ENCODE measurements at regions not wholly inside any gene's neighbourhood (a gene's known extent, or its start where the extent isn't known, plus 50 kb on each side); places are given as distances from the start of the nearest gene placed in this dataset.

- DNase-seq = no peak
- H3K27me3 ChIP-seq = peaks cover 5% of the 10 kb centered on the region
- no peaks in the 10 kb centered on the region for H3K9me3 ChIP-seq
- no peaks in the 10 kb centered on the region for H3K36me3 ChIP-seq
- in situ Hi-C loops (cut with MboI; ENCODE audit: low pct_ligation_motif_present in 1 of 4, low pct_unique_long_range_greater_than_20kb in 1 of 4, low sequenced_read_pairs in 3 of 4) = no loop called here
- no peak for TF ChIP-seq EP300 (IDR thresholded peaks at IDR 0.05; ENCODE audit: low read depth)
- no peak for TF ChIP-seq CTCF (IDR thresholded peaks at IDR 0.05)
- no peak for TF ChIP-seq POLR2AphosphoS5 (IDR thresholded peaks at IDR 0.05)
- no peak for TF ChIP-seq POLR2A (IDR thresholded peaks at IDR 0.05)
- no peak overlapping the region for H3K4me3 ChIP-seq
- no peaks in the 10 kb centered on the region for H3K4me1 ChIP-seq
- no peak overlapping the region for H3K27ac ChIP-seq
- WGBS, 2 donors (ENCODE audit: low coverage in 1 of 2) = 64 to 68% methylated on average over 7 of the region's 7 CpGs
- intact Hi-C loops (cut with DNase I; ENCODE audit: low total_unique reads) = no loop called here
Measured at GRCh38 chr10:113345826-113346624, 206.8 kb upstream of the HABP2 start.

- intact Hi-C loops (cut with DNase I; ENCODE audit: low total_unique reads) (no loop called here), in situ Hi-C loops (cut with MboI; ENCODE audit: low pct_ligation_motif_present in 1 of 4, low pct_unique_long_range_greater_than_20kb in 1 of 4, low sequenced_read_pairs in 3 of 4) (no loop called here)
- TF ChIP-seq POLR2A (IDR thresholded peaks at IDR 0.05) (no peak), CTCF (IDR thresholded peaks at IDR 0.05) (no peak), EP300 (IDR thresholded peaks at IDR 0.05; ENCODE audit: low read depth) (no peak), POLR2AphosphoS5 (IDR thresholded peaks at IDR 0.05) (no peak)
- Histone ChIP-seq H3K4me1 (no peaks in the 10 kb centered on the region), H3K9me3 (no peaks in the 10 kb centered on the region), H3K27ac (peak overlapping the region in 1 of 4 donors; percentile 19), H3K36me3 (no peaks in the 10 kb centered on the region), H3K27me3 (peaks cover 5% of the 10 kb centered on the region), H3K4me3 (no peak overlapping the region)
- DNase-seq = peak; percentile 17
- WGBS, 2 donors (ENCODE audit: low coverage in 1 of 2) = 79% methylated on average over 4 of the region's 4 CpGs; no CpG with 5 or more reads in 1 of the 2 donors
Measured at GRCh38 chr10:113347508-113347907, 205.3 kb upstream of the HABP2 start.

- no peaks in the 10 kb centered on the region for H3K4me1 ChIP-seq
- TF ChIP-seq EP300 (IDR thresholded peaks at IDR 0.05; ENCODE audit: low read depth) (no peak), POLR2AphosphoS5 (IDR thresholded peaks at IDR 0.05) (no peak), CTCF (IDR thresholded peaks at IDR 0.05) (no peak), POLR2A (IDR thresholded peaks at IDR 0.05) (no peak)
- no peaks in the 10 kb centered on the region for H3K36me3 ChIP-seq
- peaks cover 5% of the 10 kb centered on the region for H3K27me3 ChIP-seq
- DNase-seq = no peak
- intact Hi-C loops (cut with DNase I; ENCODE audit: low total_unique reads) (no loop called here), in situ Hi-C loops (cut with MboI; ENCODE audit: low pct_ligation_motif_present in 1 of 4, low pct_unique_long_range_greater_than_20kb in 1 of 4, low sequenced_read_pairs in 3 of 4) (no loop called here)
- no peak overlapping the region for H3K4me3 ChIP-seq
- H3K9me3 ChIP-seq = no peaks in the 10 kb centered on the region
- 58 to 87% methylated on average over 1 to 7 of the region's 7 CpGs for WGBS, 2 donors (ENCODE audit: low coverage in 1 of 2)
- no peak overlapping the region for H3K27ac ChIP-seq
Measured at GRCh38 chr10:113348694-113349093, 204.2 kb upstream of the HABP2 start.

GRCh38 chr10:113350311-113351040 lies 202.4 kb upstream of the HABP2 start:
- H3K27ac ChIP-seq = no peak overlapping the region
- TF ChIP-seq CTCF (IDR thresholded peaks at IDR 0.05) = no peak
- TF ChIP-seq POLR2A (IDR thresholded peaks at IDR 0.05) = no peak
- no peak for TF ChIP-seq POLR2AphosphoS5 (IDR thresholded peaks at IDR 0.05)
- TF ChIP-seq EP300 (IDR thresholded peaks at IDR 0.05; ENCODE audit: low read depth) = no peak
- 78 to 81% methylated on average over 9 to 11 of the region's 11 CpGs for WGBS, 2 donors (ENCODE audit: low coverage in 1 of 2)
- no peaks in the 10 kb centered on the region for H3K36me3 ChIP-seq
- peaks cover 5% of the 10 kb centered on the region for H3K27me3 ChIP-seq
- H3K4me3 ChIP-seq = no peak overlapping the region
- in situ Hi-C loops (cut with MboI; ENCODE audit: low pct_ligation_motif_present in 1 of 4, low pct_unique_long_range_greater_than_20kb in 1 of 4, low sequenced_read_pairs in 3 of 4) (no loop called here), intact Hi-C loops (cut with DNase I; ENCODE audit: low total_unique reads) (loop anchor here (10.0 kb wide), 1 partner anchor 216 kb away; no protein-coding TSS in a partner anchor)
- no peaks in the 10 kb centered on the region for H3K9me3 ChIP-seq
- H3K4me1 ChIP-seq = no peaks in the 10 kb centered on the region
- no peak for DNase-seq
